Endothelial cell of umbilical vein (primary cell): ENCODE measurements at regions not wholly inside any gene's neighbourhood (a gene's known extent, or its start where the extent isn't known, plus 50 kb on each side); places are given as distances from the start of the nearest gene placed in this dataset.

Source experiments
- BruUV-seq: library from RNA; stranded (reverse); fragments of 400-500 nt; replicated peaks from 2 replicates; lab custom pipeline; 2021; lab: Mats Ljungman, UMichigan
- CTCF ChIA-PET: fragments of 300-600, 350-600 bp; sonication (Branson Sonifier 250); formaldehyde crosslinking; loops from one replicate; lab custom pipeline; 2021; ENCODE audit warnings: antibody characterized with exemption, inconsistent platforms; lab: Charles Lee
- POLR2A ChIA-PET: fragments of 300-600, 350-600 bp; sonication (Branson Sonifier 250); formaldehyde crosslinking; loops from one replicate; lab custom pipeline; 2021; ENCODE audit warnings: antibody characterized with exemption, inconsistent platforms; lab: Charles Lee
- DNase-seq: peaks from one replicate; pipeline ENCODE4 v3.0.0-alpha.2; 2011; ENCODE audit warnings: low read depth, low spot score
- FAIRE-seq: peaks from 2 replicates; lab custom pipeline; 2011; peaks lifted over from hg19 to GRCh38; lab: Jason Lieb, UNC
- H2AFZ ChIP-seq: 2 replicates; pipeline ENCODE4 v1.6.0; 2012; ENCODE audit warnings: low read depth, low read length, control low read depth, inconsistent platforms
- H3K27ac ChIP-seq: 2 replicates; pipeline ENCODE4 v1.5.1; 2011; ENCODE audit warnings: low read depth, mild to moderate bottlenecking, control low read depth, low read length, moderate library complexity; ENCODE audit not compliant: insufficient read depth
- H3K27me3 ChIP-seq, 2 experiments: 2 replicates each; pipeline versions ENCODE4 v1.6.0 to v1.6.1; 2011; ENCODE audit warnings: low read length in 2 of 2, mixed read lengths in 1 of 2; ENCODE audit not compliant: control insufficient read depth in 2 of 2, insufficient read depth in 2 of 2
- H3K36me3 ChIP-seq, 2 experiments: 2 replicates in 1 of 2; 3 replicates in 1 of 2; pipeline ENCODE4 v1.5.1; 2011; ENCODE audit warnings: low read length in 2 of 2, mild to moderate bottlenecking in 1 of 2, moderate library complexity in 1 of 2; ENCODE audit not compliant: control insufficient read depth in 2 of 2, insufficient read depth in 2 of 2; ENCODE audit errors: extremely low read depth in 1 of 2
- H3K4me1 ChIP-seq: 3 replicates; pipeline ENCODE4 v1.5.1; 2011; ENCODE audit warnings: mild to moderate bottlenecking, low read length; ENCODE audit not compliant: control insufficient read depth, insufficient read depth; ENCODE audit errors: extremely low read depth
- H3K4me2 ChIP-seq: 2 replicates; pipeline ENCODE4 v1.6.1; 2011; ENCODE audit warnings: low read length, control low read depth, mixed read lengths; ENCODE audit not compliant: insufficient read depth
- H3K4me3 ChIP-seq, 3 experiments: fragments of 200-600 bp in 1 of 3; sonication (generic), shearing (Covaris generic) in 1 of 3; replicated peaks in 1 of 3; 2 replicates each; pipeline ENCODE4 v1.5.1; 2011 to 2016; ENCODE audit warnings: control low read depth in 3 of 3, low read length in 3 of 3, mild to moderate bottlenecking in 2 of 3, inconsistent platforms in 1 of 3, low read depth in 1 of 3, moderate library complexity in 1 of 3; ENCODE audit not compliant: insufficient read depth in 1 of 3
- H3K79me2 ChIP-seq: 2 replicates; pipeline ENCODE4 v1.6.0; 2012; ENCODE audit warnings: low read length, inconsistent platforms; ENCODE audit not compliant: control insufficient read depth, insufficient read depth
- H3K9ac ChIP-seq: replicated peaks from 2 replicates; pipeline ENCODE3; 2011; ENCODE audit warnings: low read length, control low read depth; ENCODE audit not compliant: insufficient read depth; ENCODE audit errors: extremely low read depth
- H3K9me1 ChIP-seq: replicated peaks from 3 replicates; pipeline ENCODE4 v1.6.0; 2011; ENCODE audit warnings: mild to moderate bottlenecking, low read length; ENCODE audit not compliant: control insufficient read depth, insufficient read depth; ENCODE audit errors: extremely low read depth
- H3K9me3 ChIP-seq: replicated peaks from 2 replicates; pipeline ENCODE4 v1.5.1; 2012; ENCODE audit warnings: low read length, inconsistent platforms; ENCODE audit not compliant: control insufficient read depth, insufficient read depth
- H4K20me1 ChIP-seq: replicated peaks from 2 replicates; pipeline ENCODE3; 2011; ENCODE audit warnings: mild to moderate bottlenecking, low read length; ENCODE audit not compliant: control insufficient read depth, insufficient read depth; ENCODE audit errors: extremely low read depth
- EZH2 ChIP-seq: IDR thresholded peaks from 2 replicates; pipeline ENCODE4 v1.6.1; 2012; ENCODE audit warnings: borderline replicate concordance, low read depth, mild to moderate bottlenecking, moderate library complexity, low read length, inconsistent platforms; ENCODE audit not compliant: severe bottlenecking
- FOS ChIP-seq: IDR thresholded peaks from 2 replicates; pipeline ENCODE4 v1.6.1; 2011; ENCODE audit warnings: mild to moderate bottlenecking, low read length, moderate library complexity, borderline replicate concordance; ENCODE audit not compliant: insufficient read depth
- GATA2 ChIP-seq: IDR thresholded peaks from 2 replicates; pipeline ENCODE4 v1.7.0; 2011; ENCODE audit warnings: low read depth, mild to moderate bottlenecking, moderate library complexity, mixed read lengths, low read length; ENCODE audit not compliant: insufficient read length, insufficient read depth
- JUN ChIP-seq: IDR thresholded peaks from 2 replicates; pipeline ENCODE4 v1.6.1; 2011; ENCODE audit warnings: borderline replicate concordance, low read depth; ENCODE audit not compliant: insufficient read length, insufficient read depth
- MYC ChIP-seq: IDR thresholded peaks from one replicate; pipeline ENCODE4 v1.6.1; 2011; ENCODE audit warnings: mild to moderate bottlenecking, low read depth, low read length
- POLR2A ChIP-seq: IDR thresholded peaks from 2 replicates; pipeline ENCODE4 v1.6.1; 2012; ENCODE audit warnings: low read depth, mild to moderate bottlenecking, control low read depth, low read length
- POLR2AphosphoS5 ChIP-seq: IDR thresholded peaks from 2 replicates; pipeline ENCODE4 v1.6.1; 2012; ENCODE audit warnings: low read depth, mild to moderate bottlenecking, control low read depth, low read length, moderate library complexity; ENCODE audit not compliant: insufficient read depth
- dilution Hi-C: fragments of 300-500 bp; cut with MboI; formaldehyde crosslinking; loops from one replicate; pipeline ENCODE4 v1.15.0; 2019; ENCODE audit warnings: low sequenced_read_pairs; ENCODE audit not compliant: extremely low pct_ligation_motif_present
- intact Hi-C: fragments of 100-400 bp; cut with micrococcal nuclease; formaldehyde crosslinking; loops from one replicate; pipeline ENCODE4 v1.10.0; 2022
- TF ChIP-seq, protein P1 (sequence below): IDR thresholded peaks from 2 replicates; pipeline ENCODE4 v1.6.1; 2011; ENCODE audit not compliant: insufficient read depth, insufficient read length
- TF ChIP-seq, protein P2 (sequence below), 2 donors: IDR thresholded peaks; 1 replicate in 1 of 2; 2 replicates in 1 of 2; pipeline ENCODE4 v1.5.1; 2011; ENCODE audit warnings: low read length in 2 of 2, mild to moderate bottlenecking in 2 of 2, moderate library complexity in 2 of 2, control low read depth in 1 of 2, inconsistent platforms in 1 of 2, low read depth in 1 of 2; ENCODE audit not compliant: insufficient read depth in 1 of 2; ENCODE audit errors: extremely low read depth in 1 of 2

DNA sequence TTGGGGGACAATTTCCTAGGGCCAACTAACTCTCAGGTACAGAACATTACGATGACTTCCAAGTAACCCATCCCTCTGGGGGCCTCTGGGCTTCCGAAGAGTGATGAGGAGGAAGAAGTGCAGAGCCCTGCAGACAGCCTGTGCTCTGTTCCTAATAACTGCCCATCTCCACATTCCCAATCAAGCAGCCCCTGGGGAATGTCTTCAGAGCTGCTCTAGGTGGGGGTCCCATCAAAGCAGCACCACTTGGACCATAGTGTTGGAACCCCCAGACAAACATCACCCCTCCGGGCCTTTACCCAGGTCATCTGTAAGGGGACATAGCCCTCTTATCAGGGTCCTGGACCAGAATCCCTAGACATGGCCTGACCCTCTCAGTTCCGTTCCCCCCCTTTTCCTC is 357.3 kb downstream of the NPHP4 start:
- H3K79me2 ChIP-seq = no peaks in the 10 kb centered on the region
- no TSS peak for BruUV-seq
- H3K4me3 ChIP-seq = no peak overlapping the region
- intact Hi-C loops = no loop called here
- H3K4me1 ChIP-seq = no peaks in the 10 kb centered on the region
- no peak overlapping the region for H2AFZ ChIP-seq
- dilution Hi-C loops = no loop called here
- peaks cover 7% of the 10 kb centered on the region for H3K9me3 ChIP-seq
- no peak for TF ChIP-seq EZH2
- TF ChIP-seq, protein P1, sequence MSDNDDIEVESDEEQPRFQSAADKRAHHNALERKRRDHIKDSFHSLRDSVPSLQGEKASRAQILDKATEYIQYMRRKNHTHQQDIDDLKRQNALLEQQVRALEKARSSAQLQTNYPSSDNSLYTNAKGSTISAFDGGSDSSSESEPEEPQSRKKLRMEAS = no peak
- TF ChIP-seq POLR2AphosphoS5 = no peak
- TF ChIP-seq GATA2 = no peak
- no peaks in the 10 kb centered on the region for H3K9me1 ChIP-seq
- H3K27me3 ChIP-seq = no peaks in the 10 kb centered on the region
- H3K36me3 ChIP-seq = no peaks in the 10 kb centered on the region
- H3K4me2 ChIP-seq = no peak overlapping the region
- DNase-seq (no peak), FAIRE-seq (no peak)
- H3K27ac ChIP-seq = no peak overlapping the region
- H3K9ac ChIP-seq = no peak overlapping the region
- POLR2A ChIA-PET = no interaction called here
- no peaks in the 10 kb centered on the region for H4K20me1 ChIP-seq
- CTCF ChIA-PET = no interaction called here

DNA sequence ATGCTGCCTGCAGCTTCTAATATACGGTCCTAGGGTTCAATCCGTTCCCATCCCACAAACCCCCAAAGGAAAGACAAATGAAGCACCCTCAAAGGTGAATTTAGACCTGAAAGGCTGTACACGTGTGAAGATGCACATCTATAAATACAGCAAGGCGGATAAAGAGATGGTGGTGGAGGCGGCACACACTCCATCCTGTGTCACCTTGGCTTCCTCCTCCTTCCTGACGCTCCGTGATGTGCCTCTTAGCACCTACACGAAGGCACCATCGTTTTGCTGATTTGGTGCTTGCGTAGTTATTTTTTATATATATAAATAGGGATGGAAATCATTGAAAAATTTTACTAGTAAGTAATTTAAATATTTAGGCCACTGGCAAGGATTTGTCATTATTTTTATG is 359.4 kb downstream of the NPHP4 start:
- H3K9me1 ChIP-seq = no peaks in the 10 kb centered on the region
- no peaks in the 10 kb centered on the region for H4K20me1 ChIP-seq
- no peak overlapping the region for H3K4me2 ChIP-seq
- no peak overlapping the region for H2AFZ ChIP-seq
- H3K79me2 ChIP-seq = no peaks in the 10 kb centered on the region
- dilution Hi-C loops = no loop called here
- CTCF ChIA-PET = no interaction called here
- H3K4me1 ChIP-seq = no peaks in the 10 kb centered on the region
- no peak overlapping the region for H3K27ac ChIP-seq
- H3K27me3 ChIP-seq = no peaks in the 10 kb centered on the region
- no peak overlapping the region for H3K4me3 ChIP-seq
- FAIRE-seq (no peak), DNase-seq (no peak)
- TF ChIP-seq EZH2 (no peak), FOS (no peak), JUN (no peak), GATA2 (no peak), MYC (no peak), POLR2AphosphoS5 (no peak), POLR2A (no peak)
- TF ChIP-seq, protein P1 = no peak
- TF ChIP-seq, protein P2, sequence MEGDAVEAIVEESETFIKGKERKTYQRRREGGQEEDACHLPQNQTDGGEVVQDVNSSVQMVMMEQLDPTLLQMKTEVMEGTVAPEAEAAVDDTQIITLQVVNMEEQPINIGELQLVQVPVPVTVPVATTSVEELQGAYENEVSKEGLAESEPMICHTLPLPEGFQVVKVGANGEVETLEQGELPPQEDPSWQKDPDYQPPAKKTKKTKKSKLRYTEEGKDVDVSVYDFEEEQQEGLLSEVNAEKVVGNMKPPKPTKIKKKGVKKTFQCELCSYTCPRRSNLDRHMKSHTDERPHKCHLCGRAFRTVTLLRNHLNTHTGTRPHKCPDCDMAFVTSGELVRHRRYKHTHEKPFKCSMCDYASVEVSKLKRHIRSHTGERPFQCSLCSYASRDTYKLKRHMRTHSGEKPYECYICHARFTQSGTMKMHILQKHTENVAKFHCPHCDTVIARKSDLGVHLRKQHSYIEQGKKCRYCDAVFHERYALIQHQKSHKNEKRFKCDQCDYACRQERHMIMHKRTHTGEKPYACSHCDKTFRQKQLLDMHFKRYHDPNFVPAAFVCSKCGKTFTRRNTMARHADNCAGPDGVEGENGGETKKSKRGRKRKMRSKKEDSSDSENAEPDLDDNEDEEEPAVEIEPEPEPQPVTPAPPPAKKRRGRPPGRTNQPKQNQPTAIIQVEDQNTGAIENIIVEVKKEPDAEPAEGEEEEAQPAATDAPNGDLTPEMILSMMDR (IDR thresholded peaks at IDR 0.05; ENCODE audit: extremely low read depth in 1 of 2, insufficient read depth in 1 of 2, low read depth in 1 of 2, low read length in 2 of 2) = no peak
- peaks cover 10% of the 10 kb centered on the region for H3K9me3 ChIP-seq
- no TSS peak for BruUV-seq
- no peaks in the 10 kb centered on the region for H3K36me3 ChIP-seq
- POLR2A ChIA-PET = no interaction called here
- no peak overlapping the region for H3K9ac ChIP-seq
- intact Hi-C loops = no loop called here
